LoVo (cell line): ENCODE measurements at regions not wholly inside any gene's neighbourhood (a gene's known extent, or its start where the extent isn't known, plus 50 kb on each side); places are given as distances from the start of the nearest gene placed in this dataset.

Experiments
- DNase-seq: peaks from one replicate; pipeline ENCODE4 v3.0.0-alpha.2; 2016; ENCODE audit warnings: low spot score

- no peak for DNase-seq
Measured at GRCh38 chr15:39427705-39428104, 153.2 kb upstream of the THBS1 start.

GRCh38 chr15:39429898-39430357 lies 151.0 kb upstream of the THBS1 start:
- peak; percentile 38 for DNase-seq

GRCh38 chr15:39430389-39430788 lies 150.5 kb upstream of the THBS1 start:
- no peak for DNase-seq

GRCh38 chr15:39431376-39431775 lies 149.5 kb upstream of the THBS1 start:
- DNase-seq = no peak

- no peak for DNase-seq
Measured at GRCh38 chr15:39432026-39432425, 148.9 kb upstream of the THBS1 start.

- no peak for DNase-seq
Measured at GRCh38 chr15:39432912-39433348, 147.9 kb upstream of the THBS1 start.

GRCh38 chr15:39433376-39433775 lies 147.5 kb upstream of the THBS1 start:
- no peak for DNase-seq

- DNase-seq = no peak
Measured at GRCh38 chr15:39434163-39434562, 146.7 kb upstream of the THBS1 start.

- no peak for DNase-seq
Measured at GRCh38 chr15:39434751-39435238, 146.1 kb upstream of the THBS1 start.

- no peak for DNase-seq
Measured at GRCh38 chr15:39435244-39435643, 145.6 kb upstream of the THBS1 start.

GRCh38 chr15:39438260-39438659 lies 142.6 kb upstream of the THBS1 start:
- DNase-seq = no peak

- DNase-seq = no peak
Measured at GRCh38 chr15:39438799-39439592, 141.9 kb upstream of the THBS1 start.

- no peak for DNase-seq
Measured at GRCh38 chr15:39442898-39443297, 138.0 kb upstream of the THBS1 start.

- no peak for DNase-seq
Measured at GRCh38 chr15:39443659-39444219, 137.1 kb upstream of the THBS1 start.

- no peak for DNase-seq
Measured at GRCh38 chr15:39444735-39445470, 136.0 kb upstream of the THBS1 start.

- DNase-seq = no peak
Measured at GRCh38 chr15:39445931-39446330, 134.9 kb upstream of the THBS1 start.

GRCh38 chr15:39447346-39447745 lies 133.5 kb upstream of the THBS1 start:
- DNase-seq = no peak

GRCh38 chr15:39447881-39448280 lies 133.0 kb upstream of the THBS1 start:
- no peak for DNase-seq

- no peak for DNase-seq
Measured at GRCh38 chr15:39448409-39448808, 132.5 kb upstream of the THBS1 start.

GRCh38 chr15:39451121-39451688 lies 129.7 kb upstream of the THBS1 start:
- DNase-seq = no peak

GRCh38 chr15:39451871-39452270 lies 129.0 kb upstream of the THBS1 start:
- no peak for DNase-seq

- DNase-seq = no peak
Measured at GRCh38 chr15:39453620-39454019, 127.3 kb upstream of the THBS1 start.
